IPS-11a (cell line): ENCODE measurements at regions not wholly inside any gene's neighbourhood (a gene's known extent, or its start where the extent isn't known, plus 50 kb on each side); places are given as distances from the start of the nearest gene placed in this dataset.

Experiments
- H3K4me3 ChIP-seq: one replicate; pipeline ENCODE4 v1.5.1; 2013; ENCODE audit warnings: low read depth, low read length, control low read depth

- H3K4me3 ChIP-seq = no peak overlapping the region
Observed at GRCh38 chr13:44117816-44118215, 238.1 kb downstream of the LACC1 start.

GRCh38 chr13:44118881-44119280, 239.2 kb downstream of the LACC1 start:
- no peak overlapping the region for H3K4me3 ChIP-seq

- no peak overlapping the region for H3K4me3 ChIP-seq
Observed at GRCh38 chr13:44120043-44120442, 240.3 kb downstream of the LACC1 start.

GRCh38 chr13:44120849-44121755, 241.4 kb downstream of the LACC1 start:
- no peak overlapping the region for H3K4me3 ChIP-seq

GRCh38 chr13:44124352-44124751, 244.6 kb downstream of the LACC1 start:
- H3K4me3 ChIP-seq = no peak overlapping the region

- H3K4me3 ChIP-seq = no peak overlapping the region
Observed at GRCh38 chr13:44125943-44126469, 246.3 kb downstream of the LACC1 start.

- H3K4me3 ChIP-seq = no peak overlapping the region
Observed at GRCh38 chr13:44128552-44129001, 245.0 kb upstream of the SERP2 start.

GRCh38 chr13:44129418-44129817, 244.2 kb upstream of the SERP2 start:
- H3K4me3 ChIP-seq = no peak overlapping the region

GRCh38 chr13:44131069-44131614, 242.5 kb upstream of the SERP2 start:
- no peak overlapping the region for H3K4me3 ChIP-seq

GRCh38 chr13:44132710-44133109, 240.9 kb upstream of the SERP2 start:
- H3K4me3 ChIP-seq = no peak overlapping the region

GRCh38 chr13:44133626-44134025, 240.0 kb upstream of the SERP2 start:
- no peak overlapping the region for H3K4me3 ChIP-seq

GRCh38 chr13:44135566-44135965, 238.1 kb upstream of the SERP2 start:
- no peak overlapping the region for H3K4me3 ChIP-seq

GRCh38 chr13:44136696-44137268, 236.8 kb upstream of the SERP2 start:
- no peak overlapping the region for H3K4me3 ChIP-seq

GRCh38 chr13:44137466-44137865, 236.2 kb upstream of the SERP2 start:
- no peak overlapping the region for H3K4me3 ChIP-seq

- H3K4me3 ChIP-seq = no peak overlapping the region
Observed at GRCh38 chr13:44140146-44140545, 233.5 kb upstream of the SERP2 start.

GRCh38 chr13:44140888-44141724, 232.5 kb upstream of the SERP2 start:
- H3K4me3 ChIP-seq = peak overlapping the region; percentile 59

GRCh38 chr13:44141725-44142539, 231.7 kb upstream of the SERP2 start:
- peak overlapping the region; percentile 61 for H3K4me3 ChIP-seq

GRCh38 chr13:44142540-44142867, 231.1 kb upstream of the SERP2 start:
- peak overlapping the region; percentile 61 for H3K4me3 ChIP-seq

- H3K4me3 ChIP-seq = no peak overlapping the region
Observed at GRCh38 chr13:44142941-44143665, 230.5 kb upstream of the SERP2 start.

- H3K4me3 ChIP-seq = no peak overlapping the region
Observed at GRCh38 chr13:44146138-44146537, 227.5 kb upstream of the SERP2 start.
